Neural cell (in vitro differentiated cells): ENCODE measurements at regions not wholly inside any gene's neighbourhood (a gene's known extent, or its start where the extent isn't known, plus 50 kb on each side); places are given as distances from the start of the nearest gene placed in this dataset.
A peak's percentile ranks its signal among the peaks of the same experiment; 100 is the strongest.

Experiments used
- H2AFZ ChIP-seq: fragments of 200-600, 300-800 bp; sonication (generic), shearing (Covaris generic); 2 replicates; pipeline ENCODE4 v1.6.0; 2014; ENCODE audit warnings: low read depth, mild to moderate bottlenecking, antibody characterized with exemption, low read length, moderate library complexity
- H3F3A ChIP-seq: fragments of 200-600 bp; shearing (Covaris generic); 2 replicates; pipeline ENCODE4 v1.6.1; 2016; ENCODE audit warnings: mild to moderate bottlenecking, moderate library complexity, mixed read lengths, antibody characterized with exemption, low read length; ENCODE audit not compliant: insufficient read depth, poor library complexity, severe bottlenecking
- H3K27ac ChIP-seq: fragments of 200-600, 300-800 bp; sonication (generic), shearing (Covaris generic); 2 replicates; pipeline ENCODE4 v1.5.1; 2014; ENCODE audit warnings: mild to moderate bottlenecking, low read length, moderate library complexity
- H3K27me3 ChIP-seq: fragments of 300-800, 200-600 bp; sonication (generic), shearing (Covaris generic); 2 replicates; pipeline ENCODE4 v1.6.0; 2014; ENCODE audit warnings: mild to moderate bottlenecking, low read depth, low read length, moderate library complexity; ENCODE audit not compliant: insufficient read depth
- H3K36me3 ChIP-seq: fragments of 300-800, 200-600 bp; sonication (generic), shearing (Covaris generic); 2 replicates; pipeline ENCODE4 v1.5.1; 2014; ENCODE audit warnings: mild to moderate bottlenecking, antibody characterized with exemption, low read length, moderate library complexity; ENCODE audit not compliant: insufficient read depth
- H3K4me2 ChIP-seq: fragments of 300-800, 200-600 bp; sonication (generic), shearing (Covaris generic); 2 replicates; pipeline ENCODE4 v1.6.0; 2014; ENCODE audit warnings: mild to moderate bottlenecking, low read length
- H3K4me3 ChIP-seq: fragments of 300-800, 200-600 bp; sonication (generic), shearing (Covaris generic); 2 replicates; pipeline ENCODE4 v1.5.1; 2014; ENCODE audit warnings: mild to moderate bottlenecking, low read length, moderate library complexity
- H3K79me2 ChIP-seq: fragments of 200-600 bp; shearing (Covaris generic); replicated peaks from 2 replicates; pipeline ENCODE4 v1.6.0; 2014; ENCODE audit warnings: mild to moderate bottlenecking, low read length, moderate library complexity; ENCODE audit not compliant: insufficient read depth
- H3K9ac ChIP-seq: fragments of 300-800, 200-600 bp; sonication (generic), shearing (Covaris generic); 2 replicates; pipeline ENCODE4 v1.6.1; 2016; ENCODE audit warnings: mild to moderate bottlenecking, low read length, mixed read lengths
- H3K9me2 ChIP-seq: fragments of 200-600 bp; shearing (Covaris generic); 2 replicates; pipeline ENCODE4 v1.6.1; 2016; ENCODE audit warnings: mild to moderate bottlenecking, low read length, mixed read lengths; ENCODE audit not compliant: insufficient read depth
- H3K9me3 ChIP-seq: fragments of 200-600, 300-800 bp; sonication (generic), shearing (Covaris generic); 2 replicates; pipeline ENCODE4 v1.6.1; 2016; ENCODE audit warnings: mild to moderate bottlenecking, mixed run types, low read length, moderate library complexity, mixed read lengths
- H4K20me1 ChIP-seq: fragments of 200-600 bp; shearing (Covaris generic); 2 replicates; pipeline ENCODE4 v1.6.1; 2016; ENCODE audit warnings: mild to moderate bottlenecking, mixed run types; ENCODE audit not compliant: insufficient read depth
- CTCF ChIP-seq: fragments of 450-650 bp; IDR thresholded peaks from 2 replicates; pipeline ENCODE4 v1.5.1; 2014; ENCODE audit warnings: antibody characterized with exemption, mild to moderate bottlenecking, moderate library complexity; ENCODE audit not compliant: poor library complexity, severe bottlenecking
- EP300 ChIP-seq: fragments of 450-650 bp; conservative IDR thresholded peaks from 2 replicates; pipeline ENCODE4 v1.6.1; 2014; ENCODE audit warnings: antibody characterized with exemption, mild to moderate bottlenecking, moderate library complexity; ENCODE audit not compliant: poor library complexity, severe bottlenecking
- EZH2 ChIP-seq: fragments of 200-600, 300-800 bp; shearing (Covaris generic), sonication (generic); IDR thresholded peaks from 2 replicates; pipeline ENCODE4 v1.6.1; 2014; ENCODE audit warnings: antibody characterized with exemption, low read length, borderline replicate concordance, mild to moderate bottlenecking; ENCODE audit not compliant: insufficient read depth, poor library complexity, severe bottlenecking
- MXI1 ChIP-seq: fragments of 450-650 bp; conservative IDR thresholded peaks from 2 replicates; pipeline ENCODE4 v1.6.1; 2014; ENCODE audit warnings: antibody characterized with exemption, mild to moderate bottlenecking; ENCODE audit not compliant: poor library complexity, severe bottlenecking
- POLR2AphosphoS5 ChIP-seq: IDR thresholded peaks from 2 replicates; pipeline ENCODE4 v1.6.1; 2012
- RAD21 ChIP-seq: fragments of 450-650 bp; conservative IDR thresholded peaks from 2 replicates; pipeline ENCODE4 v1.6.1; 2014; ENCODE audit warnings: antibody characterized with exemption, mild to moderate bottlenecking, moderate library complexity
- REST ChIP-seq: IDR thresholded peaks from 2 replicates; pipeline ENCODE4 v1.6.1; 2012; ENCODE audit warnings: borderline replicate concordance
- SMC3 ChIP-seq: fragments of 450-650 bp; conservative IDR thresholded peaks from 2 replicates; pipeline ENCODE4 v1.6.1; 2014; ENCODE audit warnings: antibody characterized with exemption, mild to moderate bottlenecking, moderate library complexity; ENCODE audit not compliant: poor library complexity
- TAF1 ChIP-seq: IDR thresholded peaks from 2 replicates; pipeline ENCODE4 v1.6.1; 2012; ENCODE audit warnings: low read depth

GRCh38 chr2:195488567-195488966 lies 168.5 kb upstream of the SLC39A10 start:
- Histone ChIP-seq H3K9ac (no peak overlapping the region), H3K4me2 (no peak overlapping the region), H4K20me1 (no peaks in the 10 kb centered on the region), H3K79me2 (no peaks in the 10 kb centered on the region), H2AFZ (no peak overlapping the region), H3K4me3 (no peak overlapping the region), H3K36me3 (no peaks in the 10 kb centered on the region), H3K9me3 (no peaks in the 10 kb centered on the region), H3K27me3 (no peaks in the 10 kb centered on the region), H3F3A (no peaks in the 10 kb centered on the region), H3K9me2 (no peaks in the 10 kb centered on the region), H3K27ac (no peak overlapping the region)
- no peak for TF ChIP-seq EZH2
- TF ChIP-seq RAD21 = no peak
- no peak for TF ChIP-seq CTCF
- TF ChIP-seq REST = no peak
- no peak for TF ChIP-seq SMC3
- no peak for TF ChIP-seq MXI1
- TF ChIP-seq EP300 = no peak
- TF ChIP-seq POLR2AphosphoS5 = no peak
- TF ChIP-seq TAF1 = no peak

GRCh38 chr2:195486987-195487644 lies 169.9 kb upstream of the SLC39A10 start:
- Histone ChIP-seq H3K9me2 (no peaks in the 10 kb centered on the region), H3K9ac (no peak overlapping the region), H3K9me3 (no peaks in the 10 kb centered on the region), H3F3A (no peaks in the 10 kb centered on the region), H3K79me2 (no peaks in the 10 kb centered on the region), H4K20me1 (no peaks in the 10 kb centered on the region), H3K4me3 (no peak overlapping the region), H3K36me3 (no peaks in the 10 kb centered on the region), H3K4me2 (peak overlapping the region; percentile 2), H3K27ac (no peak overlapping the region), H3K27me3 (no peaks in the 10 kb centered on the region), H2AFZ (no peak overlapping the region)
- TF ChIP-seq EP300 (peak; percentile 74), POLR2AphosphoS5 (peak; percentile 50), MXI1 (no peak)
